ENCODE measurements at regions not wholly inside any gene's neighbourhood (a gene's known extent, or its start where the extent isn't known, plus 50 kb on each side); places are given as distances from the start of the nearest gene placed in this dataset.

DNA sequence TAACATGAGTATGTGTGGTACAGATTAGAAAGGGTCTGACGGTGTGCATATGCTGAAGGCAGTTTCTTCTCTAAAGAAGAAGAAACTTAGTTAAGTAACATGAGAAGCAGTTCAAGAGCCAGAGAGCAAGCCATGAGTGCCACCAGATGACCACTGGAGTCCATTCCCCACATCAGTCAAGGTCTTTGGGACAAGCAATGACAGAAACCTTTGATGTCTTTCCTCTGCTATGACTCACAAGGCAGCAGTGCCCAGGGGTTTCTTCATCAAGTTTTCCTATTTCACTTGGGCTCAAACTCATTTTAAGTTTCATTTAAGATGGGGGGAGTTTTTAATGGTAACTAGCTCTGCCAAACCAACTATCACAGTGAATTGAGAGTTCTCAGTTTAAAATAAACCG lies 303.8 kb upstream of the TBX18 start:
- Histone ChIP-seq H4K91ac (ENCODE audit: insufficient read depth, low read depth, low read length) (no peak overlapping the region), H3K4me2 (ENCODE audit: low read depth, low read length) (no peak overlapping the region), H3K4me1 (ENCODE audit: control insufficient read depth, insufficient read depth, low read length) (no peaks in the 10 kb centered on the region), H4K20me1 (ENCODE audit: insufficient read depth, low read length) (no peaks in the 10 kb centered on the region), H3K9me3 (ENCODE audit: control insufficient read depth, insufficient read depth, low read length) (no peaks in the 10 kb centered on the region), H2BK120ac (ENCODE audit: low read depth, low read length) (no peak overlapping the region), H2BK20ac (ENCODE audit: low read depth, low read length) (no peak overlapping the region), H4K8ac (ENCODE audit: low read depth in 2 of 2, low read length in 2 of 2) (no peak overlapping the region), H2BK5ac (ENCODE audit: low read depth, low read length, poor library complexity, severe bottlenecking) (no peak overlapping the region), H3K56ac (ENCODE audit: extremely low read depth, insufficient read depth, low read length) (no peak overlapping the region), H3K18ac (ENCODE audit: low read depth, low read length) (no peak overlapping the region), H3K9ac (ENCODE audit: low read depth, low read length) (no peak overlapping the region), H3K4me3 (ENCODE audit: insufficient read depth, low read depth, low read length) (no peak overlapping the region), H3K14ac (replicated peaks; ENCODE audit: low read depth, low read length) (no peak overlapping the region), H2AK9ac (replicated peaks; ENCODE audit: low read depth, low read length, poor library complexity) (no peak overlapping the region), H3K27ac (ENCODE audit: insufficient read depth, low read length) (no peak overlapping the region), H2AK5ac (ENCODE audit: low read depth, low read length) (no peak overlapping the region), H3K79me1 (ENCODE audit: low read depth in 1 of 2, low read length in 2 of 2) (no peaks in the 10 kb centered on the region), H3K9me1 (ENCODE audit: insufficient read depth, low read length) (no peaks in the 10 kb centered on the region), H3K36me3 (ENCODE audit: control insufficient read depth, insufficient read depth, low read length) (no peaks in the 10 kb centered on the region), H2BK15ac (ENCODE audit: low read depth, low read length) (no peak overlapping the region), H3K27me3 (ENCODE audit: control insufficient read depth, insufficient read depth, low read length) (no peaks in the 10 kb centered on the region), H3K23ac (ENCODE audit: low read depth, low read length) (no peak overlapping the region), H2AFZ (replicated peaks; ENCODE audit: low read length, poor library complexity) (no peak overlapping the region), H3K4ac (ENCODE audit: low read depth, low read length) (no peak overlapping the region), H4K5ac (ENCODE audit: low read depth, low read length) (no peak overlapping the region)
- intact Hi-C loops (cut with micrococcal nuclease), result loop anchor here (10.0 kb wide), 1 partner anchor 223 kb away; no protein-coding TSS in a partner anchor
- POLR2A ChIA-PET (ENCODE audit: unreplicated experiment), result no interaction called here
- WGBS, 2 experiments (ENCODE audit: extremely low coverage in 2 of 2, insufficient read length in 1 of 2), result no CpG with 5 or more reads among the region's 2 CpGs
- CTCF ChIA-PET, result no interaction called here
- dilution Hi-C loops (cut with HindIII; ENCODE audit: low sequenced_read_pairs, unreplicated experiment), result no loop called here
- no peak for ATAC-seq (ENCODE audit: low read depth)
- no TSS peak for BruUV-seq (replicated peaks)
- no peak for DNase-seq
- in situ Hi-C loops (cut with MboI; ENCODE audit: low sequenced_read_pairs), result no loop called here
- TF ChIP-seq CTCF (conservative IDR thresholded peaks at IDR 0.05; ENCODE audit: low read depth, low read length) (no peak), RAD21 (IDR thresholded peaks at IDR 0.05; ENCODE audit: low read length) (no peak), POLR2A (IDR thresholded peaks at IDR 0.05; ENCODE audit: low read depth, low read length) (no peak), MXI1 (IDR thresholded peaks at IDR 0.05; ENCODE audit: borderline replicate concordance, low read depth, low read length) (no peak), CEBPB (IDR thresholded peaks at IDR 0.05; ENCODE audit: low read depth, low read length) (no peak), CHD1 (IDR thresholded peaks at IDR 0.05; ENCODE audit: low read depth, low read length) (no peak), MAZ (IDR thresholded peaks at IDR 0.05; ENCODE audit: borderline replicate concordance, low read depth, low read length) (no peak), BHLHE40 (IDR thresholded peaks at IDR 0.05; ENCODE audit: low read depth, low read length) (no peak)
- TF ChIP-seq, protein P1, sequence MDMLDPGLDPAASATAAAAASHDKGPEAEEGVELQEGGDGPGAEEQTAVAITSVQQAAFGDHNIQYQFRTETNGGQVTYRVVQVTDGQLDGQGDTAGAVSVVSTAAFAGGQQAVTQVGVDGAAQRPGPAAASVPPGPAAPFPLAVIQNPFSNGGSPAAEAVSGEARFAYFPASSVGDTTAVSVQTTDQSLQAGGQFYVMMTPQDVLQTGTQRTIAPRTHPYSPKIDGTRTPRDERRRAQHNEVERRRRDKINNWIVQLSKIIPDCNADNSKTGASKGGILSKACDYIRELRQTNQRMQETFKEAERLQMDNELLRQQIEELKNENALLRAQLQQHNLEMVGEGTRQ (IDR thresholded peaks at IDR 0.05; ENCODE audit: low read depth, low read length), result no peak

Measured in IMR-90 (cell line).